Calu3 (cell line): ENCODE measurements at regions not wholly inside any gene's neighbourhood (a gene's known extent, or its start where the extent isn't known, plus 50 kb on each side); places are given as distances from the start of the nearest gene placed in this dataset.

Source experiments
- BruUV-seq: library from RNA; stranded (reverse); fragments of 400-500 nt; replicated peaks from 2 replicates; lab custom pipeline; 2021; lab: Mats Ljungman, UMichigan
- CTCF ChIA-PET: fragments of 300-600 bp; sonication (Branson Sonifier 250); formaldehyde crosslinking; loops from one replicate; lab custom pipeline; 2022; ENCODE audit warnings: antibody characterized with exemption; lab: Charles Lee
- DNase-seq: peaks from one replicate; pipeline ENCODE4 v3.0.0; 2022
- H3K27ac Mint-ChIP-seq: one replicate; pipeline ENCODE4 v1.8.0; 2022; ENCODE audit warnings: mixed read lengths; ENCODE audit not compliant: unreplicated experiment
- H3K27me3 Mint-ChIP-seq: one replicate; pipeline ENCODE4 v1.8.0; 2022; ENCODE audit warnings: mixed read lengths; ENCODE audit not compliant: unreplicated experiment
- H3K36me3 Mint-ChIP-seq: one replicate; pipeline ENCODE4 v1.8.0; 2022; ENCODE audit warnings: mild to moderate bottlenecking, moderate library complexity, mixed read lengths; ENCODE audit not compliant: insufficient read depth, unreplicated experiment
- H3K4me1 Mint-ChIP-seq: one replicate; pipeline ENCODE4 v1.8.0; 2022; ENCODE audit warnings: mild to moderate bottlenecking, low read depth, mixed read lengths; ENCODE audit not compliant: unreplicated experiment
- H3K4me3 Mint-ChIP-seq: one replicate; pipeline ENCODE4 v1.8.0; 2022; ENCODE audit warnings: mild to moderate bottlenecking, low read depth, moderate library complexity, mixed read lengths; ENCODE audit not compliant: unreplicated experiment
- H3K9me3 Mint-ChIP-seq: one replicate; pipeline ENCODE4 v1.8.0; 2022; ENCODE audit warnings: low read depth, mixed read lengths; ENCODE audit not compliant: unreplicated experiment
- intact Hi-C: fragments of 100-400 bp; cut with micrococcal nuclease; formaldehyde crosslinking; loops from one replicate; pipeline ENCODE4 v1.10.0; 2022; ENCODE audit not compliant: unreplicated experiment
- TF ChIP-seq, protein P1 (sequence below): fragments of 200-600 bp; IDR thresholded peaks from one replicate; pipeline ENCODE4 v1.8.0; 2022; ENCODE audit warnings: antibody characterized with exemption; ENCODE audit not compliant: unreplicated experiment

DNA sequence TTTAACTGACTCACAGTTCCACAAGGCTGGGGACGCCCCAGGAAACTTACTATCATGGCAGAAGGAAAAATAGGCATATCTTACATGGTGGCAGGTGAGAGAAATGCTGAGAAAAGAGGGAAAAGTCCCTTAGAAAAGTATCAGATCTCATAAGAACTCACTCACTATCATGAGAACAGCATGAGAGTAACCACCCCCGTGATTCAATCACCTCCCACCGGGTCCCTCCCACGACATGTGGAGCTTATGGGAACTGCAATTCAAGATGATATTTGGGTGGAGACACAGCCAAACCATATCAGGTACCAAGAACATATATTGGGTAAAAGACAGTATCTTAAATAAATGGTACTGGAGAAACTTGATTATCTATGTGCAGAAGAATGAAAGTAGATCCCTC, 100.3 kb upstream of the FAR2 start:
- BruUV-seq, result no TSS peak
- DNase-seq, result no peak

DNA sequence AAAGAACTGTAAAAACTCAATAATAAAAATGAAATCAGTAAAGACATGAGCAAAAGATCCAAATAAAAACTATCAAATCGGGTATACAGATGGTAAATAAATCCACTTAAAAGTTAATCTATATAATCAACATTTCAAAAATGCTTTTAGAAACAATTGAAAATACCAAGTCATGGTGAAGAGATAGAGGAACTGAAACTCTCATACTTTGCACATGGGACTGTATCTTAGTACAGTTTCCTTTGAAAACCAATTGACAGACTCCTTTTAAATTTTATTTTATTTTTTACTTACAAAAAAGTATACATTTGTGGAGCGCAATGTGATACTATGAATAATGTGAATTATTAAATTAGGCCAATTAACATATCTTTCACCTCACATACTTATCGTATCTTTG, 98.6 kb upstream of the FAR2 start:
- Mint-ChIP-seq H3K27ac (no peak overlapping the region), H3K9me3 (peaks cover 6% of the 10 kb centered on the region), H3K36me3 (no peaks in the 10 kb centered on the region), H3K4me3 (no peak overlapping the region), H3K27me3 (no peaks in the 10 kb centered on the region), H3K4me1 (no peaks in the 10 kb centered on the region)
- TF ChIP-seq, protein P1, sequence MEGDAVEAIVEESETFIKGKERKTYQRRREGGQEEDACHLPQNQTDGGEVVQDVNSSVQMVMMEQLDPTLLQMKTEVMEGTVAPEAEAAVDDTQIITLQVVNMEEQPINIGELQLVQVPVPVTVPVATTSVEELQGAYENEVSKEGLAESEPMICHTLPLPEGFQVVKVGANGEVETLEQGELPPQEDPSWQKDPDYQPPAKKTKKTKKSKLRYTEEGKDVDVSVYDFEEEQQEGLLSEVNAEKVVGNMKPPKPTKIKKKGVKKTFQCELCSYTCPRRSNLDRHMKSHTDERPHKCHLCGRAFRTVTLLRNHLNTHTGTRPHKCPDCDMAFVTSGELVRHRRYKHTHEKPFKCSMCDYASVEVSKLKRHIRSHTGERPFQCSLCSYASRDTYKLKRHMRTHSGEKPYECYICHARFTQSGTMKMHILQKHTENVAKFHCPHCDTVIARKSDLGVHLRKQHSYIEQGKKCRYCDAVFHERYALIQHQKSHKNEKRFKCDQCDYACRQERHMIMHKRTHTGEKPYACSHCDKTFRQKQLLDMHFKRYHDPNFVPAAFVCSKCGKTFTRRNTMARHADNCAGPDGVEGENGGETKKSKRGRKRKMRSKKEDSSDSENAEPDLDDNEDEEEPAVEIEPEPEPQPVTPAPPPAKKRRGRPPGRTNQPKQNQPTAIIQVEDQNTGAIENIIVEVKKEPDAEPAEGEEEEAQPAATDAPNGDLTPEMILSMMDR, result no peak
- DNase-seq, result no peak
- no TSS peak for BruUV-seq
- CTCF ChIA-PET, result no interaction called here
- intact Hi-C loops, result no loop called here

More for the DNA sequence above, 100.3 kb upstream of the FAR2 start:
- Mint-ChIP-seq H3K27me3 (no peaks in the 10 kb centered on the region), H3K9me3 (peaks cover 6% of the 10 kb centered on the region), H3K36me3 (no peaks in the 10 kb centered on the region), H3K4me3 (no peak overlapping the region), H3K27ac (no peak overlapping the region), H3K4me1 (no peaks in the 10 kb centered on the region)
- intact Hi-C loops, result no loop called here
- CTCF ChIA-PET, result no interaction called here
- TF ChIP-seq, protein P1, result no peak

DNA sequence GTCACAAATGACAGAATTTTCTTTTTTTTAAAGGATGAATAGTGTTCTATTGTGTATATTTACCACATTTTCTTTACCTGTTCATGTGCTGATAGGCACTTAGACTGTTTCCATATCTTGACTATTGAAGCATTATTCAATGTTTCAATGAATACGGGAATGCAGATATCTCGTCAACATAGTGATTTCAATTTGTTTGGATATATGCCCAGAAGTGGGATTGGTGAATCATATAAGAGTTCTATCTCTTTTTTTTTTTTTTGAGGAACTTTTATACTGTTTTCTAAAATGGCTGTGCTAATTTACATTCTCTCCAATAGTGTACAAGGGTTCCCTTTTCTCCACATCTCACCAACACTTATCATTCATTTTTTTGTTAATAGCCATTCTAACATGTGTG, 97.9 kb upstream of the FAR2 start:
- H3K4me3 Mint-ChIP-seq, result no peak overlapping the region
- DNase-seq, result no peak
- CTCF ChIA-PET, result no interaction called here
- intact Hi-C loops, result no loop called here
- no TSS peak for BruUV-seq
- H3K36me3 Mint-ChIP-seq, result no peaks in the 10 kb centered on the region
- no peak overlapping the region for H3K27ac Mint-ChIP-seq
- no peaks in the 10 kb centered on the region for H3K4me1 Mint-ChIP-seq
- TF ChIP-seq, protein P1, result no peak
- H3K27me3 Mint-ChIP-seq, result no peaks in the 10 kb centered on the region
- H3K9me3 Mint-ChIP-seq, result peaks cover 6% of the 10 kb centered on the region

DNA sequence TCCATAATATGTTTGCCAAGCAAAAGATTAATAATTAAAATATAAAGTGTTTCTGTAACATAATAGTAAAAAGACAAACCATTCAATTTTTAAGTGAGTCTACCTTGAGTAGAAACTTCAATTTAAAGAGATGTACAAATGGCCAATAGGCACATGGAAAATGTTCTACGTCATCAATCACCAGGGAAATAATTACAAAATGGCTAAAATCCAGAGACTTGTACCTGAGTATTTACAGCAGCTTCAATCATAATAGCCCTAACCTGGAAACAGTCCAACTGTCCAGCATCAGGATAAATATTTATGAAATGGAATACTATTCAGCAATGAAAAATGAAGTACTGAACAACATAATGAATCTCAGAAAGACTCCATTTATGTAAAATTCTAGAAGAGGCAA, 95.5 kb upstream of the FAR2 start:
- BruUV-seq, result no TSS peak
- H3K4me3 Mint-ChIP-seq, result no peak overlapping the region
- intact Hi-C loops, result no loop called here
- no peaks in the 10 kb centered on the region for H3K36me3 Mint-ChIP-seq
- CTCF ChIA-PET, result no interaction called here
- H3K27ac Mint-ChIP-seq, result no peak overlapping the region
- DNase-seq, result no peak
- H3K4me1 Mint-ChIP-seq, result no peaks in the 10 kb centered on the region
- H3K27me3 Mint-ChIP-seq, result no peaks in the 10 kb centered on the region
- H3K9me3 Mint-ChIP-seq, result peaks cover 6% of the 10 kb centered on the region
- TF ChIP-seq, protein P1, result no peak
